Fibroblast of lung (primary cell): ENCODE measurements at regions not wholly inside any gene's neighbourhood (a gene's known extent, or its start where the extent isn't known, plus 50 kb on each side); places are given as distances from the start of the nearest gene placed in this dataset.

Experiments used
- EZH2 ChIP-seq: IDR thresholded peaks from 2 replicates; pipeline ENCODE4 v1.5.1; 2012; ENCODE audit warnings: low read length, control low read depth, mild to moderate bottlenecking; ENCODE audit errors: missing control alignments
- TF ChIP-seq, protein P1 (sequence below), 2 donors: IDR thresholded peaks in 1 of 2; conservative IDR thresholded peaks in 1 of 2; 1 replicate in 1 of 2; 2 replicates in 1 of 2; pipeline ENCODE4 v1.5.1; 2011 to 2012; ENCODE audit warnings: low read length in 2 of 2, control low read depth in 1 of 2, inconsistent platforms in 1 of 2, low read depth in 1 of 2, mild to moderate bottlenecking in 1 of 2

DNA sequence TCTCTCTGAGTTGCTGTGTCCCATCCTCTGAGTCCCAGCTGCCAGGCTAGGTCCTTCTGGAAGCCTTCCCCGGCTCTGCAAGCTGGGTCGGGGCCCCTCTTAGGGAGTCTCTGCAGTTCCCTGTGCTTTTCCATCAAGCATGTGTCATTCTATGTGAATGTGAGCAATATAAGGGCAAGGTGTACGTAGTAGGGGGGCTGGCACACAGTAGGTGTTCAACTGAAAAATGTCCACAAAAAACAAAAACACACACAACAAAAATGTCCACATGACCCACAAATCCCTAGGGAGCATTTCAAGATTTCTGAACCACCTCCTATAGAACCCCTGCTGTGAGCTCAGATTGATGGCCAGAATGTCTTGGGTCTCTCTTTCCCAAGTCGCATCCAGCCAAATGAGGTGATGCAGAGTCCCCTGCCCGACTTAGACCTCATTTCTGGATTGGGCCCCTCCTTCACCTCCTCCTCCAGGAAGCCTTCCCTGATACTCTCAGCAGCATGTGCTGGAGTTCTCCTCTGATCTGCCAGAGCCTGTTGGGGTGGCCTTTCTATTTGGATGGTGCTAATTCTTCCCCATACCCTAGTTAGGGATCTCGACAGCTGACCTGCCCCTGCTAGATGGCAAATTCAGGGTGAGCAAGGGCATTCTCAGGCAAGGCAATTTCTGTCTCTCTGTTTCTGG lies 196.1 kb upstream of the LHX5 start:
- TF ChIP-seq, protein P1, sequence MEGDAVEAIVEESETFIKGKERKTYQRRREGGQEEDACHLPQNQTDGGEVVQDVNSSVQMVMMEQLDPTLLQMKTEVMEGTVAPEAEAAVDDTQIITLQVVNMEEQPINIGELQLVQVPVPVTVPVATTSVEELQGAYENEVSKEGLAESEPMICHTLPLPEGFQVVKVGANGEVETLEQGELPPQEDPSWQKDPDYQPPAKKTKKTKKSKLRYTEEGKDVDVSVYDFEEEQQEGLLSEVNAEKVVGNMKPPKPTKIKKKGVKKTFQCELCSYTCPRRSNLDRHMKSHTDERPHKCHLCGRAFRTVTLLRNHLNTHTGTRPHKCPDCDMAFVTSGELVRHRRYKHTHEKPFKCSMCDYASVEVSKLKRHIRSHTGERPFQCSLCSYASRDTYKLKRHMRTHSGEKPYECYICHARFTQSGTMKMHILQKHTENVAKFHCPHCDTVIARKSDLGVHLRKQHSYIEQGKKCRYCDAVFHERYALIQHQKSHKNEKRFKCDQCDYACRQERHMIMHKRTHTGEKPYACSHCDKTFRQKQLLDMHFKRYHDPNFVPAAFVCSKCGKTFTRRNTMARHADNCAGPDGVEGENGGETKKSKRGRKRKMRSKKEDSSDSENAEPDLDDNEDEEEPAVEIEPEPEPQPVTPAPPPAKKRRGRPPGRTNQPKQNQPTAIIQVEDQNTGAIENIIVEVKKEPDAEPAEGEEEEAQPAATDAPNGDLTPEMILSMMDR (conservative IDR thresholded peaks at IDR 0.05 in 1 of 2, IDR thresholded peaks at IDR 0.05 in 1 of 2; ENCODE audit: low read depth in 1 of 2, low read length in 2 of 2) = no peak
- TF ChIP-seq EZH2 = no peak
